GM18505 (cell line): ENCODE measurements at regions not wholly inside any gene's neighbourhood (a gene's known extent, or its start where the extent isn't known, plus 50 kb on each side); places are given as distances from the start of the nearest gene placed in this dataset.
"Not testable (repeated sequence)": the region's sequence is repeated elsewhere in the genome, so short reads cannot be mapped to it uniquely, and the experiment has no call there.

Source experiments
- ATAC-seq: cut with Tn5 transposase; IDR thresholded peaks from one replicate; pipeline ENCODE4 v1.9.1; 2021; ENCODE audit not compliant: unreplicated experiment
- POLR2A ChIP-seq: IDR thresholded peaks from 4 replicates; pipeline ENCODE4 v1.6.1; 2011; ENCODE audit warnings: borderline replicate concordance; ENCODE audit not compliant: insufficient read depth, insufficient read length; ENCODE audit errors: extremely low read depth

DNA sequence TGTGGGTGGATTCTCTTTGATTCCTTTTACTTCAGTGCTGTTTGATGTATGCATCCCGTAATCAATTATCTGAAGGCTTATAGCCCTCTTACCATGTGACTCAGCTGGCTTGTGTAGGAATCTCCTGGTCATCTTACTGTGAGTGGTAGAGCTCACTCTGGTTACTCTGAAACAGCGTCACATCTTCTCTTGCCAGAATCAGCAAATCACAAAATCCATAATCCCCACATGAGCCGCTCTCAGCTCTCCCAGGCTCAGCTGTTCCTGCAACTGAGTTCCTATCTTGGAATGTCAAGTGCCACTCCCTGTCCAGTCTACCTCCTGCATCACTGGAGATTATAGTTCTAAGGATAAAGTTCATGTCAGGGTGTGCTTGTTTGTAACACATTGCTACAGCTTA is 278.0 kb downstream of the FBXO8 start:
- no peak for TF ChIP-seq POLR2A
- ATAC-seq, result no peak

- TF ChIP-seq POLR2A, result no peak
- ATAC-seq, result no peak
Observed at GRCh38 chr4:173998471-173999144, 284.9 kb downstream of the FBXO8 start.

- ATAC-seq, result not testable (repeated sequence)
Observed at GRCh38 chr4:173995779-173996178, 287.7 kb downstream of the FBXO8 start.

- TF ChIP-seq POLR2A, result no peak
- no peak for ATAC-seq
Observed at GRCh38 chr4:173991814-173992213, 291.7 kb downstream of the FBXO8 start.

GRCh38 chr4:173991316-173991715 is 292.2 kb downstream of the FBXO8 start:
- ATAC-seq, result no peak
- no peak for TF ChIP-seq POLR2A

DNA sequence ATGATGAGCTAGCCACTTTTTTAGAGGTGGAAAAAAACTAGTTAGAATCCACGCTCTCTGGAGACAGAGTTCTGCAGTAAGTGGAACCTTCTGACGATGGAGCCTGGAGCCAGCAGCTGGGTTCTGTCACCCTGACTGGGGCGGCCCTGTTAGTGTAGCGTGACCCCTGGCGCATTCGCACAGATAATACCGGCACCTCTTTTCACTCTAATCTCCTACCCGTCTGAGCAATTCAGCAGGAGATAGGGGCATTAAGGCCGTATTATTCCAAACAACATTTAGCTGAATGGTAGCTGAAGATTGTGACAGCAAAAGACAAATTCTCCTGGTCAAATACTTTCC is 292.6 kb downstream of the FBXO8 start:
- ATAC-seq, result no peak
- no peak for TF ChIP-seq POLR2A

DNA sequence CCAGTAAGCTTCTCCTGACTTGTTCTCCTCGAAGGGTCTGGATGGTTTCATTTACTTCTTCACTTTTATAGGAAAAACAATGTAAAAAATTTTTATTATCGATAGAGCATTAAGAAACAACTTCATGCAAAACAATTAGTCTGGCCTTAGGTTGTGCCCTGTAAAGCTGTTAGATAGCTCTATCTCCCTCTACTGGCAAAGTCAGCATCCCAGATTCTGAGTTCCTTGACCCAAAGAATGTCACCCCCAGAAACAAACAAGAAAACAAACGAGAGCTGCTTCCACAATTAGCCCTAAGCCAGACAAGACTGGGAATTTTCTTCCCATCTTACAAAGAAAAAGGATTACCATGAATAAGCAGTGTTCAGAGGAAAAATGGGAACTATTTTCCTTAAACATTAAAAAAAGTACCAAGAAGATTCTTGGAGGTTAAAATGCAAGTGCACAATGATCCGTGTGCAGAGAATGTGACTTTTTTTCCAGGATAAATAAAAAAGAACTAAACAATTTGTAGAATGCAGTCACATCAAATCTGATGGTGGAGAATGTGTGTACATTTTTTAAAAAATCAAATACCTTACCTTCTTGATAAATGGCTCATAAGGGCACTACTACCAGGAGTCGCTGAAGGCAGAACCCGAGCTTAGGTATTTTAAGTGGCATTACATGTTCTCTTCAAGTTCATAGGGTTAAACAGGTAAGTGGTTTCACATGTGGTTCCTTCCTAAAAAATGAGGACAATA is 293.2 kb downstream of the FBXO8 start:
- TF ChIP-seq POLR2A, result no peak
- no peak for ATAC-seq

GRCh38 chr4:173963523-173963922 is 319.9 kb downstream of the FBXO8 start:
- ATAC-seq, result not testable (repeated sequence)

DNA sequence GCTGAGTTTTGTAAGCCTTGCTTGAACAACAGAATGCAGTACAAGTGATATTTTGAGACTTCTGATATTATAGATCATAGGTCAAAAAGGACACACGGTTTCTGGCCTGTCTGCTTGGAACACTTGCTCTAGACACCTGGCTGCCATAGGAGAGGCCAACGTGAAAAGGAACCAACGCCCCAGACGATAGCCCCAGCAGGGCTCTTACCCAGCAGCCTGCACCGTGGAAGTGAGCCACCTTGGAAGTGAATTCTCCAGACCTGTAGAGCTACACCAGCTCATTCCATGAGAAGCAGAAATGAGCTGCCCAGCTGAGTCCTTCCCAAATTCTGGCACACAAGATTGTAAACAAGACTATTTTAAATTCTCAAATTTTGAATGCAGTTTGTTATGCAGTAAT is 323.1 kb downstream of the FBXO8 start:
- no peak for TF ChIP-seq POLR2A
- no peak for ATAC-seq

GRCh38 chr4:173958445-173958844 is 325.0 kb downstream of the FBXO8 start:
- ATAC-seq, result no peak
- no peak for TF ChIP-seq POLR2A

DNA sequence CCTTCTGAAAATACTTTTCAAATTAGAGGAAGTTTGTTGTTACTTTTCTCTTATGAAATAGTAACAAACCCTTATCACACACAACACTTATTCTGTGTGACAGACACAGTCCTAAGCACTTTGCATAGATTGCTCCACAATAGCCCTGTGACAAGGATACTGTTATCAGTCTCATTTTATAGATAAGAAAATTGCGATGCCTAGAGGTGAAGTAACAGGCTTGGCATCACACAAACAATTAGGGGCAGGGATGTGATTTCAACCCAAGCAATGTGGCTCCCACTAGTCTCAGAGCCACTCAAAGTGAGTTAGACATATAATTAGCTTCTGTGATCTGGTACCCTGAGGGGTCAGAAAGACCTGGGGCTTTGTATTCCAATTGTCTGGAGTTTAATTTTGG is 339.9 kb downstream of the FBXO8 start:
- no peak for TF ChIP-seq POLR2A
- no peak for ATAC-seq

- ATAC-seq, result no peak
- no peak for TF ChIP-seq POLR2A
Observed at GRCh38 chr4:173940146-173940545, 343.3 kb downstream of the FBXO8 start.

DNA sequence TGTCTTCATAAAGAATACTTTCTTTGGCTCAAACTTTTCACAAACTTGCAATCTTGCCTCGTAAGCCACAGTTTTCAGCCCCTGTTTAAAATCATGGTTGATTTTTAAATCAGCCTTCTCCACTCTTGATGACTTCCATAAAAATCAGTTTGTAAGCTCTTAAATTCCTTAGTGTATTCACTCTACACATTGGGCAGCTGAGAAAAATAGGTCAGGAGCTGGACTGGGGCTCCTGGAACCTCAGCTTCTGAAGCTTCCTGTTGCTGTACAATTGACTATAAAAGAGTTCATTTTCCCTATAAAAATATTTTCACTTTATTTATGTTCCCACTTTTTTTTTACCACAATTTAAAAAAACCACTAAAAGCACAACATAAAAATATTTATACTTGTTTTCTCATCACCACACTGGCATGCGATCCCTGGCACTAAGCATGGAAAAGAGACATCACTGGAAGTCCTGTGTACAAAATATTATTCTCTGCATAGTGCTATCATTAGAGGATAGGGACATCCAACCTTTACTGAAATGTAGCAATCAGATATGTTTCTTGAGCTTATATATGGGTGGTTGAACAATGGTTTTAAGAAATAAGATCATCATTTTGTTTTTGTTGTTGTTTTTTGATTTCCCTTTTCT is 345.7 kb downstream of the FBXO8 start:
- TF ChIP-seq POLR2A, result no peak
- ATAC-seq, result no peak

GRCh38 chr4:173936861-173937260 is 346.6 kb downstream of the FBXO8 start:
- ATAC-seq, result no peak

More at GRCh38 chr4:173936861-173937260, 346.6 kb downstream of the FBXO8 start:
- TF ChIP-seq POLR2A, result no peak
